Spleen (tissue), 7 donors: ENCODE measurements at regions not wholly inside any gene's neighbourhood (a gene's known extent, or its start where the extent isn't known, plus 50 kb on each side); places are given as distances from the start of the nearest gene placed in this dataset.

ENCODE experiments used
- CTCF ChIP-seq, 11 experiments: fragments of 200-600 bp in 7 of 11; fragments of 450-650 bp in 4 of 11; sonication (generic) in 4 of 11; IDR thresholded peaks in 8 of 11; conservative IDR thresholded peaks in 3 of 11; 1 replicate in 7 of 11; 2 replicates in 4 of 11; pipeline versions ENCODE4 v1.4.0 to v1.8.0; 2016 to 2021; ENCODE audit warnings: antibody characterized with exemption in 11 of 11, inconsistent platforms in 4 of 11, mild to moderate bottlenecking in 1 of 11
- POLR2A ChIP-seq, 3 donors: fragments of 450-650 bp; IDR thresholded peaks; one replicate each; pipeline ENCODE4 v1.5.1; 2017; ENCODE audit warnings: antibody characterized with exemption in 3 of 3, mild to moderate bottlenecking in 1 of 3
- POLR2AphosphoS5 ChIP-seq, 3 donors: sonication (generic); formaldehyde crosslinking; IDR thresholded peaks; one replicate each; pipeline ENCODE4 v1.5.1; 2017; ENCODE audit warnings: antibody characterized with exemption in 3 of 3
- donor health status: DM: no; HTN: no; CAD: no; lungs with moderate emphysema.
- donor health status: DM: no; HTN: no; CAD: no.
- donor health status: DM: no; HTN: no; CAD: no.

DNA sequence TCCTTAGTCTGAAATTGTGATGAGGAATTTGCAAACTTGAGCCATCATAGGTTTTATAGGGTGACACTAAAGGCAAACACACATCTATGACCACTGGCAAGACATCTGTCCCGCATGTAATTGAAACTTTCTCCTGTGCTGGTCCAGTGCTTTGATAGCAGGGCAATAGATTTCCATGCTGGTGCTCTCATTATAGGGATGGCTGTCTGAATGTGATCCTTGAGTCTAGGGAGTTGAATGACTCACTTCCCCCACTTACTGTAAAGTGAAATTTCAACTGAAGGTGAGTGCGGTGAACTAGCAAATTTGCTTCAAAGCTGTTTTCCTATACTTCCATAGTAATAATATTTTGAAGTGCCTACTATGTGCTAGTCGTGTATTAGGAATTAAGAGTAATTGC is 1630.0 kb downstream of the STIM2 start:
- TF ChIP-seq CTCF (IDR thresholded peaks at IDR 0.05 in 8 of 11, conservative IDR thresholded peaks at IDR 0.05 in 3 of 11) (no peak), POLR2AphosphoS5 (IDR thresholded peaks at IDR 0.05) (no peak), POLR2A (IDR thresholded peaks at IDR 0.05) (no peak)
